GM12878 (cell line): ENCODE measurements at regions not wholly inside any gene's neighbourhood (a gene's known extent, or its start where the extent isn't known, plus 50 kb on each side); places are given as distances from the start of the nearest gene placed in this dataset.

ENCODE experiments used
- ATAC-seq: fragments of 200-7000 bp; cut with Tn5 transposase; 3 replicates; pipeline ENCODE4 v1.9.1; 2020; ENCODE audit warnings: mild to moderate bottlenecking, moderate library complexity
- BruUV-seq: library from RNA; stranded (reverse); fragments of 400-500 nt; replicated peaks from 2 replicates; lab custom pipeline; 2021; lab: Mats Ljungman, UMichigan
- CTCF ChIA-PET: fragments of 300-600 bp; sonication (Branson Sonifier 250); formaldehyde crosslinking; extraction: SDS; loops from one replicate; lab custom pipeline; 2021; ENCODE audit warnings: inconsistent platforms; lab: Yijun Ruan, JAX
- POLR2A ChIA-PET: fragments of 350-600 bp; formaldehyde crosslinking; extraction: SDS; loops from one replicate; lab custom pipeline; 2021; ENCODE audit warnings: inconsistent platforms; lab: Charles Lee
- RAD21 ChIA-PET: fragments of 300-600 bp; sonication (Branson Sonifier 250); formaldehyde crosslinking; loops from one replicate; lab custom pipeline; 2023; ENCODE audit warnings: antibody characterized with exemption; ENCODE audit not compliant: unreplicated experiment; lab: Charles Lee
- SMC1A ChIA-PET: fragments of 300-600 bp; sonication (Branson Sonifier 250); formaldehyde crosslinking; loops from one replicate; lab custom pipeline; 2023; ENCODE audit not compliant: unreplicated experiment, uncharacterized antibody; lab: Charles Lee
- DNase-seq: peaks from one replicate; pipeline ENCODE4 v3.0.0-alpha.2; 2011; ENCODE audit warnings: low read depth, low spot score
- FAIRE-seq: peaks from 3 replicates; lab custom pipeline; 2011; peaks lifted over from hg19 to GRCh38; lab: Jason Lieb, UNC
- H2AFZ ChIP-seq: 2 replicates; pipeline ENCODE4 v1.6.0; 2011; ENCODE audit warnings: low read depth, low read length, control low read depth; ENCODE audit not compliant: control insufficient read depth
- H3K27ac ChIP-seq: 2 replicates; pipeline ENCODE4 v1.5.1; 2011; ENCODE audit warnings: control low read depth; ENCODE audit not compliant: control insufficient read depth, insufficient read depth
- H3K27me3 ChIP-seq, 2 experiments: replicated peaks in 1 of 2; 2 replicates each; pipeline versions ENCODE4 v1.6.0 to v1.6.1; 2011; ENCODE audit warnings: low read length in 1 of 2; ENCODE audit not compliant: control insufficient read depth in 2 of 2, insufficient read depth in 2 of 2
- H3K36me3 ChIP-seq, 2 experiments: 2 replicates each; pipeline ENCODE4 v1.5.1; 2011; ENCODE audit warnings: low read length in 1 of 2; ENCODE audit not compliant: control insufficient read depth in 2 of 2, insufficient read depth in 2 of 2
- H3K4me1 ChIP-seq: 2 replicates; pipeline ENCODE4 v1.6.1; 2011; ENCODE audit warnings: mild to moderate bottlenecking, low read length, moderate library complexity, mixed read lengths; ENCODE audit not compliant: control insufficient read depth, insufficient read depth
- H3K4me2 ChIP-seq: 2 replicates; pipeline ENCODE4 v1.6.0; 2011; ENCODE audit warnings: control low read depth; ENCODE audit not compliant: control insufficient read depth, insufficient read depth
- H3K4me3 ChIP-seq: fragments of 200-600 bp; sonication (generic); 2 replicates; pipeline ENCODE4 v1.5.1; 2016
- H3K79me2 ChIP-seq: 2 replicates; pipeline ENCODE4 v1.6.0; 2011; ENCODE audit warnings: low read length; ENCODE audit not compliant: control insufficient read depth, insufficient read depth
- H3K9ac ChIP-seq: 2 replicates; pipeline ENCODE4 v1.8.0; 2011; ENCODE audit warnings: low read length, control low read depth, mixed read lengths; ENCODE audit not compliant: control insufficient read depth, insufficient read depth
- H3K9me3 ChIP-seq: replicated peaks from 3 replicates; pipeline ENCODE4 v1.5.1; 2011; ENCODE audit warnings: mild to moderate bottlenecking, low read length; ENCODE audit not compliant: control insufficient read depth, insufficient read depth
- H4K20me1 ChIP-seq: 2 replicates; pipeline ENCODE4 v1.6.0; 2011; ENCODE audit not compliant: control insufficient read depth, insufficient read depth
- CREB1 ChIP-seq: IDR thresholded peaks from 2 replicates; pipeline ENCODE4 v1.6.1; 2012; ENCODE audit warnings: low read depth, mild to moderate bottlenecking, inconsistent platforms
- IKZF2 ChIP-seq, 2 experiments: fragments of 450-650 bp; IDR thresholded peaks; 2 replicates each; pipeline ENCODE4 v1.6.1; 2017; ENCODE audit warnings: mild to moderate bottlenecking in 2 of 2, moderate library complexity in 2 of 2
- IRF4 ChIP-seq: IDR thresholded peaks from 2 replicates; pipeline ENCODE4 v1.6.1; 2011; ENCODE audit warnings: low read depth, low read length
- JUNB ChIP-seq: IDR thresholded peaks from 2 replicates; pipeline ENCODE4 v1.6.1; 2016; ENCODE audit warnings: antibody characterized with exemption, mild to moderate bottlenecking
- MAX ChIP-seq: IDR thresholded peaks from 2 replicates; pipeline ENCODE4 v1.6.1; 2012; ENCODE audit warnings: low read depth, low read length, improper control_type of control experiment
- POLR2AphosphoS5 ChIP-seq: IDR thresholded peaks from 2 replicates; pipeline ENCODE4 v1.6.1; 2011; ENCODE audit warnings: mild to moderate bottlenecking, low read length, inconsistent platforms
- RCOR1 ChIP-seq: conservative IDR thresholded peaks from 2 replicates; pipeline ENCODE4 v1.6.1; 2012; ENCODE audit warnings: low read depth, low read length, improper control_type of control experiment
- SMAD1 ChIP-seq: fragments of 450-650 bp; IDR thresholded peaks from 2 replicates; pipeline ENCODE4 v1.6.1; 2018; ENCODE audit warnings: mild to moderate bottlenecking, low read depth; ENCODE audit not compliant: partially characterized antibody
- SREBF1 ChIP-seq: IDR thresholded peaks from 2 replicates; pipeline ENCODE4 v1.6.1; 2012; ENCODE audit warnings: mild to moderate bottlenecking, low read length
- STAT1 ChIP-seq: fragments of 450-650 bp; conservative IDR thresholded peaks from 2 replicates; pipeline ENCODE4 v1.6.1; 2014; ENCODE audit warnings: antibody characterized with exemption, mild to moderate bottlenecking
- USF2 ChIP-seq: IDR thresholded peaks from 2 replicates; pipeline ENCODE4 v1.6.1; 2011; ENCODE audit warnings: low read depth, low read length, improper control_type of control experiment, borderline replicate concordance
- ZNF217 ChIP-seq: fragments of 450-650 bp; IDR thresholded peaks from 2 replicates; pipeline ENCODE4 v1.6.1; 2017; ENCODE audit warnings: antibody characterized with exemption, mild to moderate bottlenecking
- ZNF24 ChIP-seq: fragments of 450-650 bp; IDR thresholded peaks from 2 replicates; pipeline ENCODE4 v1.6.1; 2017; ENCODE audit warnings: antibody characterized with exemption, mild to moderate bottlenecking
- WGBS: methylation state at CpG from one replicate; pipeline ENCODE4 v1.1.6; 2016; ENCODE audit warnings: low lambda C conversion rate; ENCODE audit not compliant: insufficient replicate concordance, insufficient coverage; ENCODE audit errors: missing lambda C conversion rate; 5-methylcytosine and 5-hydroxymethylcytosine counted together
- in situ Hi-C: fragments of 300-500 bp; cut with MboI; formaldehyde crosslinking; loops from 9 replicates; pipeline ENCODE4 v1.14.3; 2018; ENCODE audit warnings: mixed read lengths
- intact Hi-C: fragments of 100-400 bp; cut with micrococcal nuclease; formaldehyde crosslinking; loops from one replicate; pipeline ENCODE4 v1.14.2; 2022; ENCODE audit not compliant: unreplicated experiment

- no peak overlapping the region for H2AFZ ChIP-seq
- DNase-seq (no peak), ATAC-seq (no peak), FAIRE-seq (no peak)
- intact Hi-C loops (no loop called here), in situ Hi-C loops (no loop called here)
- no peaks in the 10 kb centered on the region for H3K79me2 ChIP-seq
- H3K9me3 ChIP-seq = no peaks in the 10 kb centered on the region
- RAD21 ChIA-PET = no interaction called here
- H3K27ac ChIP-seq = no peak overlapping the region
- POLR2A ChIA-PET = no interaction called here
- SMC1A ChIA-PET = interaction anchor here (1.2 kb wide), 1 partner anchor 12 kb away, joined by 3 read pairs; no protein-coding TSS in a partner anchor
- no peaks in the 10 kb centered on the region for H3K27me3 ChIP-seq
- H4K20me1 ChIP-seq = no peaks in the 10 kb centered on the region
- H3K4me1 ChIP-seq = no peaks in the 10 kb centered on the region
- TF ChIP-seq STAT1 = no peak
- no peak for TF ChIP-seq CREB1
- TF ChIP-seq JUNB = no peak
- no peak for TF ChIP-seq ZNF217
- TF ChIP-seq MAX = no peak
- H3K9ac ChIP-seq = no peak overlapping the region
- CTCF ChIA-PET = no interaction called here
- BruUV-seq = no TSS peak
- no peak overlapping the region for H3K4me2 ChIP-seq
- no peaks in the 10 kb centered on the region for H3K36me3 ChIP-seq
- WGBS = 100% methylated on average over 1 of the region's 1 CpG
- H3K4me3 ChIP-seq = no peak overlapping the region
Observed at GRCh38 chr7:66865290-66865864, 55.6 kb upstream of the TMEM248 start.

GRCh38 chr7:66867198-66867790, 53.7 kb upstream of the TMEM248 start:
- no TSS peak for BruUV-seq
- Histone ChIP-seq H4K20me1 (no peaks in the 10 kb centered on the region), H3K9ac (no peak overlapping the region), H2AFZ (no peak overlapping the region), H3K4me1 (no peaks in the 10 kb centered on the region), H3K27ac (no peak overlapping the region)
- in situ Hi-C loops = no loop called here
- no peak for FAIRE-seq
- ATAC-seq = no peak
- TF ChIP-seq IKZF2 (IDR thresholded peaks at IDR 0.05) (no peak), SMAD1 (no peak), SREBF1 (no peak), ZNF24 (no peak), RCOR1 (no peak), POLR2AphosphoS5 (no peak), IRF4 (no peak), USF2 (no peak)
- TF ChIP-seq, all 136 proteins: peak for 0
- ChIA-PET CTCF (no interaction called here), SMC1A (interaction anchor here (1.0 kb wide), 1 partner anchor 8 kb away, joined by 3 read pairs; no protein-coding TSS in a partner anchor), POLR2A (no interaction called here), RAD21 (no interaction called here)
- Histone ChIP-seq H3K79me2 (no peaks in the 10 kb centered on the region), H3K9me3 (no peaks in the 10 kb centered on the region), H3K4me2 (no peak overlapping the region), H3K36me3 (no peaks in the 10 kb centered on the region), H3K4me3 (no peak overlapping the region), H3K27me3 (no peaks in the 10 kb centered on the region)
- DNase-seq = no peak
- intact Hi-C loops = no loop called here
